GM19372 (cell line): ENCODE measurements at regions not wholly inside any gene's neighbourhood (a gene's known extent, or its start where the extent isn't known, plus 50 kb on each side); places are given as distances from the start of the nearest gene placed in this dataset.
"Not testable (repeated sequence)": the region's sequence is repeated elsewhere in the genome, so short reads cannot be mapped to it uniquely, and the experiment has no call there.

Source experiments
- ATAC-seq: cut with Tn5 transposase; IDR thresholded peaks from one replicate; pipeline ENCODE4 v1.9.1; 2021; ENCODE audit warnings: mild to moderate bottlenecking, low read depth, moderate library complexity; ENCODE audit not compliant: unreplicated experiment

DNA sequence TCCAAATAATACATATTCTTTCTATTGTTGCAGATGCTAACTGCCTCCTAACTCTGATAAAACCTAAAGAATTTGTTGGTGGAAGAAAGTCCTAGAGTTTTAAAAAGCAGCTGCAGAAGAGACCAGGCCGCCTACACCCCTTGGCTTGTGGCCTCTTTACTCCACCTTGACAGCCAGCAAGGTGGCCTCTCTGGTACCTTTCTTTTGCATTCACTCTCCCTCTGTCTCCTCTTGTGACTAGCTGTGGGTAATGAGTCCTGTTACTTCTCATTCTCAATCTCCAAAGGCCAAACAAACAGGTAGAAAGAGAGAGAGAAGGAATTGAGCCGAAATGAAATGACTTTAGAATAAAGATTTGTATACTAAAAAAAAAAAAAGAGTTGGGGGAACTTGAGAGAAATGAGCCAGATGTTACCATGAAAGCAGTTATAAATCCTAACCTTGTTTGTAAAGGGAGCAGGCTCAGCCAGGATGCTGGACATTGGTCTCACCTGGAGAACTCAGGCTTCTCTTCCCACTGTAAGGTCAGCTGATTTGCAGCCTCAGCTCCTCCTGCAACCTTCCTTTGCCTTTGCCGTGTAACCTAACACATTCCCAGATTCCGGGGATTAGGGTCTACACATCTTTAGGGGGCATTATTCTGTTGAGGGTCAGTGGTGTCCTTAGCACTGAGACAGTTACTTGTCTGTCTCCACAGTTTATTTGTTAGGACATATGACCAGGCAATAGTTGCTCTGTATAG is 164.1 kb upstream of the IRF2BP2 start:
- ATAC-seq = no peak

DNA sequence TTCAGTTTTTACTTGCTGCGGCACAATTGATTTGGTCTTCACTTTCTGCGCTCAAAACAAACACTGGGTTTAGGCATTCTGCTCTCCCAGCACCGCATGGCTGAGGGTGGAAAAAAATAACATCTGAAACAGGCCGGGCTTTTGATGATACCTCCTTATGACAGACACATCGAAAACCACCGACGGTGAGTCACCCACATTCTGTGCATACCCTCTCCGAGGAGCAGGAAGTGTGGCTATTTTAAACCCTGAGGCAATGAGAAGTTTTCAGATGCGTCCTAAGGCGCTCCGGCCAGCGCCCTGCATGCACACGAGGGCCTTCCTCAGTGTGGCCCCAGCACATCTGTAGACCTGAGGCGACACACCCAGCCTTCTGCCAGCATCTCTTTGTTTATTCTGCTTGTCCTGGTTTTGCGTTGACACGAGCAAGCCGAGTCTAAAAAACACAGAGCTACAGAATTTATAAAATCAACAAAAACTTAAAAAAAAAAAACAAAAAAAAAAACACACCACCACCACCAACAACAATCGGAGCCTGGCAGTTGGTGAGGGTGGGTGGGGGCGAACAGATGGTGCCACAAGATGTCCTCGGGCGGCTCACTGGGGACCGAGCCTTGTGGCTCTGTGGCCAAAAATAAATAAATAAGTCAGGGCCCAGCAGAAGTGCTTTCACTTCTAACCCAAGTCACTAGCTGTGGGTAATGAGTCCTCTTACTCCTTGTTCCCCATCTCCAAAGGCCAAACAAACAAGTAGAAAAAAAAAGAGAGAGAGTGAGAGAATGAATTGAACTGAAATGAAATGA is 162.6 kb upstream of the IRF2BP2 start:
- ATAC-seq = peak; percentile 92

DNA sequence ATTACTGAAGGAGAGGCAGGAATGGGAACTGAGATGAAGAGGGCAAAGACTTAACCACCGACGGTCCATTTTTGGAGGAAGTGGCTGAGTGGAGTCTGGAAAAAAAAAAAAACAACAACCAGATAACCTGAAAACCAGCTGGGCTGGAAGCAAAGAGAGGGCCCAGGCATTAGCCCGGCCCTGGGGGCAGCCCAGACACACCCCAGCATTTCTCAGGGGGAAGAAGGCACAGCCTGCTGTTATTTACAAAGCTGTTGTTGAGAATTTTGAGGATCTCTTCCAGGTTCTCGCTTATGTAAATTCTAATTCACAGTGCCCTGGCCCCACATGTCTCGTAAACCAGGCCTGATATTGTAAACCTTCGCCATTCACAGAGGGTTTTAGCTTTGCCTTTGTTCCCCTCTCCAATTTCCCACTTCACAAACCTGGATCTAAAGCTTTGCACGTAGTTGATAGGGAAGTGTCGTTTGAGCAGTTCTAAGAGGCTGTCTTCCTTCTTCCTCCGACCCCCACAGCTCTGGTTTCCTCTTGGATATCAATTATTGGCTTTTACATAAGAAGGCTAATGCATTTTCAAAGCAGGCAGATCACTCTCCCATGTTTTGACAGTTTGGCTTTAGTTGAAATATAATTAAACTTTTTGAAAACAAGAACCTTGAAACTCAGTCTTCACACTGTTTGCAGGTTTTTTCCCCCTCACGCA is 161.8 kb upstream of the IRF2BP2 start:
- ATAC-seq = no peak

DNA sequence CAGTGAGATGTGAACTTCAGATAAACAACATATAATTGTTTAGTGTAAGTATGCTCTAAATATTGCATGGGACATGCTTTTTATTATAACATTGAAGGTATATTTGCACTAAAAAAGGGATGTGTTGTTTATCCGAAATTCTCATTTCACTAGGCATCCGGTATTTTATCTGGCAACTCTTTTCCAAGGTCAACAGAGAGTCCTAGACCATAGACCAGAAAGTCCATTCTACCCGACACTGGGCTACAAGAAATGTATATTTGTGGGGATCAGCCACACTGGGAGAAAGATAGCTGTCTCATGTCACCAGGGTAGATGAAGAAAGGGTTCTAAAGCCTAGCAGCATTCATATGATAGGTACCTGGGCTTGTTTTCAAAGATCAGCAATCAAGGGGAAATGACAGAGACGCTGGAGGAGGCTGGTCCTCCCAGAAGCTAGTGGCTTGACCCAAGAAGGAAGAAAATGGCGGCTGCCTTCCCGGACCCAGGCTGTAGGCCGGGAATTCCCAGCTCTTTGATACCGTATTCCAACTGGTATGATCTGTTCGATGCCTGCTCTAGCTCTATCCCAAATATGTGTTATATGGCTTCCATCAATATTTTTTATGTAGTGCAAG is 161.1 kb upstream of the IRF2BP2 start:
- ATAC-seq = no peak

GRCh38 chr1:234769986-234770795 is 160.2 kb upstream of the IRF2BP2 start:
- no peak for ATAC-seq

DNA sequence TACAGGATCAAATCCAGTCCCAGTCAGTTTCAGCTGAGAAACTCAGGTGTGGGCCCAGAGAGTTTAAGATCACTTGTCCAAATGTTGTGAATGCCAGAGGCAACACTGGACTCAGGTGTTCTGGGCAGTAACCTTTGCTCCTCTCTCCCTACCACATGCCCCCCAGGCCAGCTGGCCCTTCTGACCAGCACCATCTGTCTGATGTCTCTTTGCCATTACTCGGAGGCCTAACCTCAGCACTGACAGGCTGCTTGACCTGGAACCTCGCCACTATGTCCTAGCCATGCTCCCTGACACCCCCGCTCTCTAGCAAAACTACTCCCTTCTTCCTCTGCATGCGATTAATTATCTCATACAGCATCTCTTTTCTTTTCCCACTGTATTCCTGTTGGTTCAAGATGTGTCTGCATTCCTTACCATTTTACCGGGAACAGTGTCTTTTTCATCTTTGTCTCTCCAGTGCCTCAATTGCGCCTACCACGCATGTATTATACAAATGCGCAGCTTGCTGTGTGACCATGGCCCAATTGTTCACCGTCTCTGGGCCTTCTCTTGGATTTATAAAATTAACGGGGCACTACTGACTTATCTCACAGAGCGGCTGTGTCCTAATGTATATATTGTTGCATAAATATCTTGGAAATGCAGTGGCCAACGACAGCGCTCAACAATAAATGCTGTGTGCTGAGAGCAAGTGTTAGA is 159.5 kb upstream of the IRF2BP2 start:
- ATAC-seq = no peak

- ATAC-seq = no peak
Observed at GRCh38 chr1:234768569-234769283, 158.7 kb upstream of the IRF2BP2 start.

- ATAC-seq = no peak
Observed at GRCh38 chr1:234768171-234768568, 158.2 kb upstream of the IRF2BP2 start.

DNA sequence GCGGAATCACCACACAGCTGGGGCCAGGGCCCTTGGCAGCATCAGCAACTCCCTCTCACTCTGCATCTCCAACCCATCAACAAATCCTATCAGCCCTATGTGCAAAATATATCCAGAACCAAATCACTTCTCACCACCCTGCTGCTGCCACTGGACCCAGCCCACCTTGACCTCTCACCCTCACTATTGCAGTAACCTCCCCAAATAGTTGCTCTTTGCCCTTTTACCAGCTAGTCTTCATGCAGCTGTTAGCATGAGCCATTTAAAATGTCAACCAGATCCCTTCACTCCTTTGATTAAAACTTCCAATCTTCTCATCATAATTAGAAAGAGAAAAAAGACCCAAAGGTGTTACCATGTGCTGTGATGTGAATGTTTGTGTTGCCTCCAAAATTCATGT is 155.7 kb upstream of the IRF2BP2 start:
- ATAC-seq = no peak

- ATAC-seq = no peak
Observed at GRCh38 chr1:234765181-234765580, 155.2 kb upstream of the IRF2BP2 start.

GRCh38 chr1:234763910-234764309 is 153.9 kb upstream of the IRF2BP2 start:
- no peak for ATAC-seq

- ATAC-seq = no peak
Observed at GRCh38 chr1:234763367-234763766, 153.4 kb upstream of the IRF2BP2 start.

DNA sequence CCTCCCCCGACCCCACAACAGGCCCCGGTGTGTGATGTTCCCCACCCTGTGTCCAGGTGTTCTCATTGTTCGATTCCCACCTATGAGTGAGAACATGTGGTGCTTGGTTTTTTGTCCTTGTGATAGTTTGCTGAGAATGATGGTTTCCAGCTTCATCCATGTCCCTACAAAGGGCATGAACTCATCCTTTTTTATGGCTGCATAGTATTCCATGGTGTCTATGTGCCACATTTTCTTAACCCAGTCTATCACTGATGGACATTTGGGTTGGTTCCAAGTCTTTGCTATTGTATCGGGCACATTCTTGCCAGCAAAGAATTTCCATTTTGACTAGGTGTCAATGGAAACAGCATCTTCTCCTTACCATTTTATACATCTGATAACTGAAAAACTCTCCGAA is 152.1 kb upstream of the IRF2BP2 start:
- not testable (repeated sequence) for ATAC-seq

- ATAC-seq = no peak
Observed at GRCh38 chr1:234760303-234760723, 150.3 kb upstream of the IRF2BP2 start.

DNA sequence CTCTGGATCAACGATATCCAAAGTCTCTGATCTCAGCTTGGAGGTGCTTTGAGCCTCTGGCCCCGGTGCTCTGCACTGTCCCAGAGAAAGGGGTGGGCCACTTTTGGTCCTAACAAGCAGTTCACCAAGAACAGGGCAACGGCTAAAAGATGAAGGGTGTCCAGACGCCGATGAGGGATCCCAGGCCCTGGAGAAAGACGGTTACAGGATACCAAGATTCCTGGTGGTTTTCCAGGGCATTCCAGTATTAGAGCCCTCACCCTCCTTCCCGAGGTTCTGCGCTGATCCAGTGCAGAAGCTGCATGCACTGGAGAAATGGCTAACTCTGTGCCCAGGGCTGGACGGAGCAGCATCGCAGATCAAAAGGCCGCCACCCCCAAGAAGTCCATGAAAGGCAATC is 149.9 kb upstream of the IRF2BP2 start:
- ATAC-seq = no peak

GRCh38 chr1:234758851-234759250 is 148.9 kb upstream of the IRF2BP2 start:
- no peak for ATAC-seq

DNA sequence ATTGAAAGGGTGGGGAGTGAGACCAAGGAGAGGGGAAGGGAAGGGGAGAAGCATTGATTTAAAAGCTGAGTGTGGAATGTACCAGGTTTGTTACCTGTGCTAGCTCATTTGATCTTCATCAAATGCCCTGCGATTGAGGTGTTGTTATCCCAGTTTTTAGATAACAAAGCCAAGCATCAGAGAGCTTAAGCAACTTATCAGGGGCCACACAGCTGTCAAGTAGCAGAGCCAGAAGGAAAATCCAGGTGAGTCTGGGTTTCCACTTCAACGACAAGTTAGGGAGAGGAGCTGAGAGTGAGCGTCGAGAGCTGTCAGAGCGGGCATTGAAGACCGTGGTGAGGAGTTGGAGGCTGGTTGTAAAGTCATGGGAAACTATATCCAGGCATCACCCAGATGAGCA is 146.9 kb upstream of the IRF2BP2 start:
- ATAC-seq = no peak

- ATAC-seq = no peak
Observed at GRCh38 chr1:234756066-234756774, 146.2 kb upstream of the IRF2BP2 start.
